Osteocyte (in vitro differentiated cells): ENCODE measurements at regions not wholly inside any gene's neighbourhood (a gene's known extent, or its start where the extent isn't known, plus 50 kb on each side); places are given as distances from the start of the nearest gene placed in this dataset.

ENCODE experiments used
- DNase-seq: peaks from one replicate; pipeline ENCODE4 v3.0.0; 2021; ENCODE audit warnings: mixed read lengths; ENCODE audit not compliant: unreplicated experiment; ENCODE audit errors: extremely low spot score
- H3K27ac Mint-ChIP-seq: one replicate; pipeline ENCODE4 v1.8.0; 2021; ENCODE audit warnings: mild to moderate bottlenecking, mixed read lengths; ENCODE audit not compliant: unreplicated experiment
- H3K27me3 Mint-ChIP-seq: one replicate; pipeline ENCODE4 v1.8.0; 2021; ENCODE audit warnings: mixed read lengths; ENCODE audit not compliant: unreplicated experiment
- H3K36me3 Mint-ChIP-seq: one replicate; pipeline ENCODE4 v1.8.0; 2021; ENCODE audit warnings: mixed read lengths; ENCODE audit not compliant: unreplicated experiment
- H3K4me1 Mint-ChIP-seq: one replicate; pipeline ENCODE4 v1.8.0; 2021; ENCODE audit warnings: mixed read lengths; ENCODE audit not compliant: unreplicated experiment
- H3K4me3 Mint-ChIP-seq: one replicate; pipeline ENCODE4 v1.8.0; 2021; ENCODE audit warnings: mild to moderate bottlenecking, moderate library complexity, mixed read lengths; ENCODE audit not compliant: unreplicated experiment
- H3K9me3 Mint-ChIP-seq: one replicate; pipeline ENCODE4 v1.8.0; 2021; ENCODE audit warnings: mixed read lengths; ENCODE audit not compliant: unreplicated experiment
- CTCF ChIP-seq: fragments of 200-600 bp; sonication (generic); IDR thresholded peaks from 2 replicates; pipeline ENCODE4 v1.5.0; 2021; ENCODE audit warnings: antibody characterized with exemption, mild to moderate bottlenecking, moderate library complexity

GRCh38 chr2:39516347-39517101, 79.4 kb upstream of the MAP4K3 start:
- Mint-ChIP-seq H3K27ac (peak overlapping the region; percentile 8), H3K4me3 (no peak overlapping the region), H3K4me1 (peaks cover 46% of the 10 kb centered on the region), H3K9me3 (no peaks in the 10 kb centered on the region), H3K27me3 (no peaks in the 10 kb centered on the region), H3K36me3 (no peaks in the 10 kb centered on the region)
- no peak for DNase-seq
- TF ChIP-seq CTCF = peak; percentile 25

GRCh38 chr2:39517102-39517436, 80.0 kb upstream of the MAP4K3 start:
- no peak for TF ChIP-seq CTCF
- H3K36me3 Mint-ChIP-seq = no peaks in the 10 kb centered on the region
- peaks cover 42% of the 10 kb centered on the region for H3K4me1 Mint-ChIP-seq

GRCh38 chr2:39517622-39518021, 80.5 kb upstream of the MAP4K3 start:
- DNase-seq = no peak
- H3K4me1 Mint-ChIP-seq = peaks cover 42% of the 10 kb centered on the region
- no peaks in the 10 kb centered on the region for H3K27me3 Mint-ChIP-seq
- H3K36me3 Mint-ChIP-seq = no peaks in the 10 kb centered on the region
- no peak overlapping the region for H3K27ac Mint-ChIP-seq
- no peaks in the 10 kb centered on the region for H3K9me3 Mint-ChIP-seq
- TF ChIP-seq CTCF = no peak
- H3K4me3 Mint-ChIP-seq = no peak overlapping the region

More at GRCh38 chr2:39517102-39517436, 80.0 kb upstream of the MAP4K3 start:
- DNase-seq = no peak
- H3K27me3 Mint-ChIP-seq = no peaks in the 10 kb centered on the region
- no peak overlapping the region for H3K27ac Mint-ChIP-seq
- no peaks in the 10 kb centered on the region for H3K9me3 Mint-ChIP-seq
- H3K4me3 Mint-ChIP-seq = no peak overlapping the region

- no peaks in the 10 kb centered on the region for H3K9me3 Mint-ChIP-seq
- no peaks in the 10 kb centered on the region for H3K36me3 Mint-ChIP-seq
- H3K27me3 Mint-ChIP-seq = no peaks in the 10 kb centered on the region
- no peak for DNase-seq
- H3K4me1 Mint-ChIP-seq = peaks cover 48% of the 10 kb centered on the region
- H3K4me3 Mint-ChIP-seq = no peak overlapping the region
- no peak overlapping the region for H3K27ac Mint-ChIP-seq
- no peak for TF ChIP-seq CTCF
Measured at GRCh38 chr2:39519886-39520285, 82.8 kb upstream of the MAP4K3 start.

- no peak for TF ChIP-seq CTCF
- no peak for DNase-seq
- no peak overlapping the region for H3K4me3 Mint-ChIP-seq
- H3K4me1 Mint-ChIP-seq = peaks cover 44% of the 10 kb centered on the region
- no peaks in the 10 kb centered on the region for H3K27me3 Mint-ChIP-seq
- H3K36me3 Mint-ChIP-seq = no peaks in the 10 kb centered on the region
- peak overlapping the region; percentile 66 for H3K27ac Mint-ChIP-seq
- no peaks in the 10 kb centered on the region for H3K9me3 Mint-ChIP-seq
Measured at GRCh38 chr2:39521876-39522517, 84.9 kb upstream of the MAP4K3 start.
